Keratinocyte (primary cell): ENCODE measurements at regions not wholly inside any gene's neighbourhood (a gene's known extent, or its start where the extent isn't known, plus 50 kb on each side); places are given as distances from the start of the nearest gene placed in this dataset.

Experiments used
- DNase-seq: peaks from one replicate; pipeline ENCODE4 v3.0.0-alpha.2; 2011; ENCODE audit warnings: low read depth, missing footprints, low spot score
- FAIRE-seq: peaks from 2 replicates; lab custom pipeline; 2011; peaks lifted over from hg19 to GRCh38; lab: Jason Lieb, UNC
- H2AFZ ChIP-seq: 2 replicates; pipeline ENCODE4 v1.6.0; 2012; ENCODE audit warnings: low read length, control low read depth, inconsistent platforms; ENCODE audit not compliant: control insufficient read depth
- H3K27ac ChIP-seq: 2 replicates; pipeline ENCODE4 v1.5.1; 2011; ENCODE audit warnings: low read length; ENCODE audit not compliant: control insufficient read depth, insufficient read depth
- H3K27me3 ChIP-seq: 3 replicates; pipeline ENCODE4 v1.6.0; 2011; ENCODE audit warnings: low read length; ENCODE audit not compliant: control insufficient read depth, insufficient read depth; ENCODE audit errors: extremely low read depth
- H3K36me3 ChIP-seq, 2 experiments: 2 replicates in 1 of 2; 3 replicates in 1 of 2; pipeline ENCODE4 v1.5.1; 2011; ENCODE audit warnings: low read length in 2 of 2, mild to moderate bottlenecking in 1 of 2; ENCODE audit not compliant: control insufficient read depth in 2 of 2, insufficient read depth in 2 of 2; ENCODE audit errors: extremely low read depth in 1 of 2
- H3K4me1 ChIP-seq: 3 replicates; pipeline ENCODE4 v1.5.1; 2011; ENCODE audit warnings: low read length; ENCODE audit not compliant: control insufficient read depth, insufficient read depth; ENCODE audit errors: extremely low read depth
- H3K4me2 ChIP-seq: 3 replicates; pipeline ENCODE4 v1.6.0; 2011; ENCODE audit warnings: low read depth, low read length; ENCODE audit not compliant: control insufficient read depth, insufficient read depth; ENCODE audit errors: extremely low read depth
- H3K4me3 ChIP-seq, 3 experiments: fragments of 200-600 bp in 1 of 3; sonication (generic) in 1 of 3; 2 replicates in 2 of 3; 3 replicates in 1 of 3; pipeline ENCODE4 v1.5.1; 2011 to 2016; ENCODE audit warnings: low read length in 3 of 3, mild to moderate bottlenecking in 3 of 3, control low read depth in 2 of 3, inconsistent platforms in 1 of 3, low read depth in 1 of 3, mixed read lengths in 1 of 3, mixed run types in 1 of 3, moderate library complexity in 1 of 3; ENCODE audit not compliant: control insufficient read depth in 2 of 3, insufficient read depth in 2 of 3; ENCODE audit errors: extremely low read depth in 1 of 3
- H3K79me2 ChIP-seq: 2 replicates; pipeline ENCODE4 v1.6.0; 2012; ENCODE audit warnings: low read length; ENCODE audit not compliant: control insufficient read depth, insufficient read depth
- H3K9ac ChIP-seq: 3 replicates; pipeline ENCODE4 v1.6.0; 2011; ENCODE audit warnings: low read length; ENCODE audit not compliant: control insufficient read depth, insufficient read depth; ENCODE audit errors: extremely low read depth
- H3K9me1 ChIP-seq: 3 replicates; pipeline ENCODE4 v1.6.0; 2011; ENCODE audit warnings: low read length; ENCODE audit not compliant: control insufficient read depth, insufficient read depth; ENCODE audit errors: extremely low read depth
- H3K9me3 ChIP-seq: 2 replicates; pipeline ENCODE4 v1.5.1; 2012; ENCODE audit warnings: low read depth, low read length; ENCODE audit not compliant: control insufficient read depth
- H4K20me1 ChIP-seq: 3 replicates; pipeline ENCODE4 v1.6.0; 2011; ENCODE audit warnings: low read length; ENCODE audit not compliant: control insufficient read depth, insufficient read depth; ENCODE audit errors: extremely low read depth
- EZH2 ChIP-seq: IDR thresholded peaks from one replicate; pipeline ENCODE4 v1.6.1; 2012; ENCODE audit warnings: inconsistent platforms, mild to moderate bottlenecking, low read length, moderate library complexity
- dilution Hi-C: fragments of 300-500 bp; cut with MboI; formaldehyde crosslinking; loops from one replicate; pipeline ENCODE4 v1.7.0; 2020; ENCODE audit warnings: low sequenced_read_pairs; ENCODE audit not compliant: extremely low pct_ligation_motif_present
- TF ChIP-seq, protein P1 (sequence below), 3 experiments: IDR thresholded peaks in 1 of 3; conservative IDR thresholded peaks in 1 of 3; optimal IDR thresholded peaks in 1 of 3; 2 replicates in 2 of 3; 3 replicates in 1 of 3; pipeline versions ENCODE3 to v1.5.1; 2011; ENCODE audit warnings: low read length in 3 of 3, mild to moderate bottlenecking in 3 of 3, moderate library complexity in 2 of 3, control low read depth in 1 of 3, inconsistent platforms in 1 of 3; ENCODE audit not compliant: insufficient read depth in 2 of 3; ENCODE audit errors: extremely low read depth in 1 of 3

DNA sequence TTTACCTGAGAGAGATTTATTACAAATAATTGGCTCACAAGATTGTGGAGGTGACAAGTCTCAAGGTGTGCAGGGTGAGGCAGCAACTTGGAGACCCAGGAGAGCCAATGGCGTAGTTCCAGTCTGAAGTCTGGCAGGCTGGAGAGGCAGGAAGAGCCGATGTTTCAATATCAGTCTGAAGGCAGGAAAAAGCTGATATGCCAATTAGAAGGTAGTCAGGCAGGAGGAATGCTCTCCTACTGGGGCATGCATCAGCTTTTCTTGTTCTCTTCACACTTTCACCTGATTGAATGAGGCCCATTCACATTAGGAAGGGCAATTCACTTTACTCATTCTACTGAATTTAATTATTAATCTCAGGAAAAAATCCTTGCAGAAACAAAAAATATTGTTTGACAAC, 1351.7 kb upstream of the ADGRL3 start:
- DNase-seq, result no peak
- no peak overlapping the region for H3K27ac ChIP-seq
- H3K4me3 ChIP-seq, result no peak overlapping the region
- no peak for FAIRE-seq
- H3K79me2 ChIP-seq, result no peaks in the 10 kb centered on the region
- H3K9me3 ChIP-seq, result no peaks in the 10 kb centered on the region
- dilution Hi-C loops, result no loop called here
- H2AFZ ChIP-seq, result no peak overlapping the region
- H4K20me1 ChIP-seq, result no peaks in the 10 kb centered on the region
- H3K9me1 ChIP-seq, result no peaks in the 10 kb centered on the region
- no peaks in the 10 kb centered on the region for H3K36me3 ChIP-seq
- no peak overlapping the region for H3K4me2 ChIP-seq
- no peaks in the 10 kb centered on the region for H3K27me3 ChIP-seq
- H3K9ac ChIP-seq, result no peak overlapping the region
- H3K4me1 ChIP-seq, result no peaks in the 10 kb centered on the region
- TF ChIP-seq EZH2, result no peak
- TF ChIP-seq, protein P1, sequence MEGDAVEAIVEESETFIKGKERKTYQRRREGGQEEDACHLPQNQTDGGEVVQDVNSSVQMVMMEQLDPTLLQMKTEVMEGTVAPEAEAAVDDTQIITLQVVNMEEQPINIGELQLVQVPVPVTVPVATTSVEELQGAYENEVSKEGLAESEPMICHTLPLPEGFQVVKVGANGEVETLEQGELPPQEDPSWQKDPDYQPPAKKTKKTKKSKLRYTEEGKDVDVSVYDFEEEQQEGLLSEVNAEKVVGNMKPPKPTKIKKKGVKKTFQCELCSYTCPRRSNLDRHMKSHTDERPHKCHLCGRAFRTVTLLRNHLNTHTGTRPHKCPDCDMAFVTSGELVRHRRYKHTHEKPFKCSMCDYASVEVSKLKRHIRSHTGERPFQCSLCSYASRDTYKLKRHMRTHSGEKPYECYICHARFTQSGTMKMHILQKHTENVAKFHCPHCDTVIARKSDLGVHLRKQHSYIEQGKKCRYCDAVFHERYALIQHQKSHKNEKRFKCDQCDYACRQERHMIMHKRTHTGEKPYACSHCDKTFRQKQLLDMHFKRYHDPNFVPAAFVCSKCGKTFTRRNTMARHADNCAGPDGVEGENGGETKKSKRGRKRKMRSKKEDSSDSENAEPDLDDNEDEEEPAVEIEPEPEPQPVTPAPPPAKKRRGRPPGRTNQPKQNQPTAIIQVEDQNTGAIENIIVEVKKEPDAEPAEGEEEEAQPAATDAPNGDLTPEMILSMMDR (optimal IDR thresholded peaks at IDR 0.05 in 1 of 3, IDR thresholded peaks at IDR 0.05 in 1 of 3, conservative IDR thresholded peaks at IDR 0.05 in 1 of 3; ENCODE audit: extremely low read depth in 1 of 3, insufficient read depth in 2 of 3, low read length in 3 of 3), result no peak

DNA sequence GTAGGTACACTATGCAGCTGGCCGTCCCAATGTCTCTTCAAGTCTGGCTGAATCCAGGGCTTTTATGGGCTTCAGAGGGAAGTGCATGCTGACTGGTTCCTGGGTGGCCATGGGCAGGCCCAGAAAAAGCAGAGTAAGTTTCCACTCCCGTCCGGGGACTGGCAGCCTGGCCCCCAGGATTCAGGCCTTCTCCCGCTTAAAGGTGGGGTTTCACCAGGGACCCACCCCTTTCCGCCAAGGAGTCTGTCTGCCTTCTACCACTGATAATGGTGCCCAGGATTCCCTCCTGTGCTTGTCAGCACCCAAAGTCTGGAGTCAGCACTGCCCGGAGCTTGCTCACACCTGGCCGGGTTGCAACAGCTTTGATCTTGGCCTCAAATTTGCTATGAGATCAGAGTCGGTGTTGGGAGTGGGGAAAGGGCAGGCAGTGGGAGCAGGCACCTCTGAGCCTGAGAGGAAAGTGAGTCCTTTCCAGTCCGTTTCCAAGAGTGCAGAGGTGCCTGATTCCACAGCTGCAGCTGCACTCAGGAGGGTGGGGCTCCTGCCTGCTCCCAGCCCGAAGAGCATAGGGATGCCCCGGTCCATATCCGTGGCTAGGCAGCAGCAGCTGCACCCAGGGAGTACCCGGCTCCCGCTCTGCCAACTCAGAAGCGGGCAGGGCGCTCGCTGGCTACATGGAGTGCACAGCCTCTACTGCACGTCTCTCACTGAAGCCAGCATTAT, 1344.3 kb upstream of the ADGRL3 start:
- Histone ChIP-seq H3K9me1 (no peaks in the 10 kb centered on the region), H3K79me2 (no peaks in the 10 kb centered on the region), H4K20me1 (no peaks in the 10 kb centered on the region), H3K9me3 (no peaks in the 10 kb centered on the region), H3K27me3 (no peaks in the 10 kb centered on the region), H3K4me2 (no peak overlapping the region), H3K36me3 (no peaks in the 10 kb centered on the region), H3K4me1 (no peaks in the 10 kb centered on the region), H3K9ac (no peak overlapping the region), H3K27ac (no peak overlapping the region), H3K4me3 (no peak overlapping the region), H2AFZ (no peak overlapping the region)
- TF ChIP-seq, protein P1 (optimal IDR thresholded peaks at IDR 0.05 in 1 of 3, IDR thresholded peaks at IDR 0.05 in 1 of 3, conservative IDR thresholded peaks at IDR 0.05 in 1 of 3; ENCODE audit: extremely low read depth in 1 of 3, insufficient read depth in 2 of 3, low read length in 3 of 3), result no peak
- TF ChIP-seq EZH2, result no peak
- DNase-seq (no peak), FAIRE-seq (no peak)
- dilution Hi-C loops, result no loop called here
